H54 (cell line): ENCODE measurements at regions not wholly inside any gene's neighbourhood (a gene's known extent, or its start where the extent isn't known, plus 50 kb on each side); places are given as distances from the start of the nearest gene placed in this dataset.

ENCODE experiments used
- DNase-seq: peaks from one replicate; pipeline ENCODE4 v3.0.0; 2011; ENCODE audit warnings: low spot score, mixed read lengths; ENCODE audit not compliant: insufficient read length
- FAIRE-seq: peaks from 3 replicates; lab custom pipeline; 2011; peaks lifted over from hg19 to GRCh38; lab: Jason Lieb, UNC
- POLR2A ChIP-seq: IDR thresholded peaks from 2 replicates; pipeline ENCODE4 v1.6.1; 2011; ENCODE audit warnings: low read depth, mild to moderate bottlenecking, low read length

- FAIRE-seq (peak; percentile 30), DNase-seq (no peak)
- no peak for TF ChIP-seq POLR2A
Measured at GRCh38 chr20:9981829-9982228, 53.0 kb upstream of the ANKEF1 start.

GRCh38 chr20:9978397-9979004 lies 56.3 kb upstream of the ANKEF1 start:
- FAIRE-seq (peak; percentile 95), DNase-seq (peak; percentile 21)
- no peak for TF ChIP-seq POLR2A

GRCh38 chr20:9977629-9978028 lies 57.2 kb upstream of the ANKEF1 start:
- no peak for FAIRE-seq
- no peak for TF ChIP-seq POLR2A
- DNase-seq, result no peak

- DNase-seq (no peak), FAIRE-seq (no peak)
- no peak for TF ChIP-seq POLR2A
Measured at GRCh38 chr20:9974324-9974723, 60.5 kb upstream of the ANKEF1 start.

GRCh38 chr20:9971746-9972145 lies 63.0 kb upstream of the ANKEF1 start:
- DNase-seq (no peak), FAIRE-seq (no peak)
- no peak for TF ChIP-seq POLR2A

- DNase-seq (no peak), FAIRE-seq (no peak)
- no peak for TF ChIP-seq POLR2A
Measured at GRCh38 chr20:9969626-9970025, 65.2 kb upstream of the ANKEF1 start.

- no peak for DNase-seq
- FAIRE-seq, result no peak
- TF ChIP-seq POLR2A, result no peak
Measured at GRCh38 chr20:9968015-9968414, 66.8 kb upstream of the ANKEF1 start.

GRCh38 chr20:9966966-9967365 lies 67.8 kb upstream of the ANKEF1 start:
- no peak for TF ChIP-seq POLR2A
- DNase-seq, result no peak
- no peak for FAIRE-seq

GRCh38 chr20:9963029-9963428 lies 71.8 kb upstream of the ANKEF1 start:
- no peak for TF ChIP-seq POLR2A
- DNase-seq (no peak), FAIRE-seq (no peak)

GRCh38 chr20:9958693-9959092 lies 76.1 kb upstream of the ANKEF1 start:
- no peak for TF ChIP-seq POLR2A
- FAIRE-seq (no peak), DNase-seq (no peak)

GRCh38 chr20:9955646-9956045 lies 79.1 kb upstream of the ANKEF1 start:
- peak; percentile 21 for DNase-seq

GRCh38 chr20:9949563-9949962 lies 85.2 kb upstream of the ANKEF1 start:
- DNase-seq, result no peak
- TF ChIP-seq POLR2A, result no peak
- FAIRE-seq, result no peak

More at GRCh38 chr20:9955646-9956045, 79.1 kb upstream of the ANKEF1 start:
- FAIRE-seq, result peak; percentile 96
- no peak for TF ChIP-seq POLR2A

- TF ChIP-seq POLR2A, result no peak
- DNase-seq (no peak), FAIRE-seq (peak; percentile 95)
Measured at GRCh38 chr20:9945408-9945807, 89.4 kb upstream of the ANKEF1 start.

- FAIRE-seq (no peak), DNase-seq (no peak)
- no peak for TF ChIP-seq POLR2A
Measured at GRCh38 chr20:9942736-9943135, 92.1 kb upstream of the ANKEF1 start.

GRCh38 chr20:9940329-9940728 lies 94.5 kb upstream of the ANKEF1 start:
- TF ChIP-seq POLR2A, result no peak
- no peak for DNase-seq
- no peak for FAIRE-seq
